WTC11 (cell line): ENCODE measurements at regions not wholly inside any gene's neighbourhood (a gene's known extent, or its start where the extent isn't known, plus 50 kb on each side); places are given as distances from the start of the nearest gene placed in this dataset.

Experiments used
- CREB1 ChIP-seq: sonication (generic); formaldehyde crosslinking; IDR thresholded peaks from 2 replicates; pipeline ENCODE4 v1.8.0; 2023; ENCODE audit warnings: mild to moderate bottlenecking, missing genetic modification reagents
- CTCF ChIP-seq: fragments of 200-600 bp; IDR thresholded peaks from 2 replicates; pipeline ENCODE4 v1.8.0; 2022; ENCODE audit warnings: antibody characterized with exemption
- ELF4 ChIP-seq: sonication (generic); formaldehyde crosslinking; IDR thresholded peaks from 2 replicates; pipeline ENCODE4 v1.8.1; 2022; ENCODE audit warnings: low read depth, mild to moderate bottlenecking, moderate library complexity, missing genetic modification reagents
- ETV6 ChIP-seq: sonication (generic); formaldehyde crosslinking; IDR thresholded peaks from 2 replicates; pipeline ENCODE4 v1.8.1; 2022; ENCODE audit warnings: mild to moderate bottlenecking, missing genetic modification reagents
- FOXP1 ChIP-seq: sonication (generic); formaldehyde crosslinking; IDR thresholded peaks from 2 replicates; pipeline ENCODE4 v1.8.0; 2022; ENCODE audit warnings: missing genetic modification reagents, mild to moderate bottlenecking, moderate library complexity, borderline replicate concordance
- MAX ChIP-seq: sonication (generic); formaldehyde crosslinking; IDR thresholded peaks from 2 replicates; pipeline ENCODE4 v1.8.0; 2022; ENCODE audit warnings: mild to moderate bottlenecking, missing genetic modification reagents
- SP1 ChIP-seq: sonication (generic); formaldehyde crosslinking; conservative IDR thresholded peaks from 2 replicates; pipeline ENCODE4 v1.8.1; 2022; ENCODE audit warnings: missing genetic modification reagents
- TEAD4 ChIP-seq: sonication (generic); formaldehyde crosslinking; IDR thresholded peaks from 2 replicates; pipeline ENCODE4 v1.8.0; 2022; ENCODE audit warnings: mild to moderate bottlenecking, missing genetic modification reagents
- TP53 ChIP-seq: sonication (generic); formaldehyde crosslinking; IDR thresholded peaks from 2 replicates; pipeline ENCODE4 v1.8.1; 2023; ENCODE audit warnings: mild to moderate bottlenecking, missing genetic modification reagents

GRCh38 chr16:77637940-77638339 is 84.4 kb upstream of the NUDT7 start:
- TF ChIP-seq CTCF (no peak), ELF4 (CRISPR knock-in tag) (no peak), CREB1 (CRISPR knock-in tag) (no peak), ETV6 (CRISPR knock-in tag) (no peak), MAX (CRISPR knock-in tag) (no peak), FOXP1 (no peak), SP1 (CRISPR knock-in tag) (no peak), TEAD4 (CRISPR knock-in tag) (no peak), TP53 (CRISPR knock-in tag) (no peak)
